ENCODE measurements at regions not wholly inside any gene's neighbourhood (a gene's known extent, or its start where the extent isn't known, plus 50 kb on each side); places are given as distances from the start of the nearest gene placed in this dataset.

- Mint-ChIP-seq H3K36me3 (ENCODE audit: insufficient read depth in 1 of 3, low read depth in 3 of 3) (no peaks in the 10 kb centered on the region), H3K27me3 (ENCODE audit: low read depth) (no peaks in the 10 kb centered on the region), H3K4me3 (no peak overlapping the region; a peak in 1 of 5 replicates), H3K4me1 (peaks cover 20 to 23% of the 10 kb centered on the region in 2 experiments), H3K9me3 (peaks cover 3 to 12% of the 10 kb centered on the region in 2 experiments), H3K27ac (peak overlapping the region in 1 of 3 experiments; percentile 86; a peak in 3 of 7 replicates)
- Histone ChIP-seq H3K27ac (ENCODE audit: insufficient read length, low read depth, low read length) (no peak overlapping the region), H2BK5ac (ENCODE audit: insufficient read length, low read length) (no peak overlapping the region), H4K5ac (ENCODE audit: insufficient read length, low read depth, low read length) (no peak overlapping the region), H3K9me3 (ENCODE audit: control insufficient read depth, low read depth, low read length) (no peaks in the 10 kb centered on the region), H2BK15ac (ENCODE audit: low read depth, low read length) (no peak overlapping the region), H2BK12ac (ENCODE audit: insufficient read length, low read depth, low read length) (no peak overlapping the region), H3K27me3 (ENCODE audit: insufficient read depth, low read length) (no peaks in the 10 kb centered on the region), H3K56ac (ENCODE audit: insufficient read length, low read depth, low read length) (no peak overlapping the region), H3K4ac (ENCODE audit: low read depth, low read length) (no peak overlapping the region), H3K79me1 (ENCODE audit: insufficient read depth, low read depth, low read length, poor library complexity, severe bottlenecking) (no peaks in the 10 kb centered on the region), H3K23me2 (ENCODE audit: insufficient read length, low read depth, low read length, poor library complexity, severe bottlenecking) (no peaks in the 10 kb centered on the region), H3T11ph (ENCODE audit: low read length) (no peak overlapping the region), H2BK120ac (ENCODE audit: low read depth, low read length, poor library complexity, severe bottlenecking) (no peak overlapping the region), H4K8ac (replicated peaks; ENCODE audit: insufficient read length, low read depth, low read length) (no peak overlapping the region), H2AFZ (ENCODE audit: low read length) (no peak overlapping the region), H3K4me2 (ENCODE audit: insufficient read depth, insufficient read length, low read length) (no peak overlapping the region), H3K14ac (ENCODE audit: insufficient read depth, low read length) (no peak overlapping the region), H3K4me1 (ENCODE audit: insufficient read depth, low read length) (no peaks in the 10 kb centered on the region; the same call in 1 of the 2 replicates), H3K18ac (ENCODE audit: insufficient read length, low read depth, low read length) (no peak overlapping the region), H3K79me2 (ENCODE audit: insufficient read depth, low read length) (no peaks in the 10 kb centered on the region), H3K23ac (ENCODE audit: insufficient read length, low read depth, low read length) (no peak overlapping the region), H4K20me1 (ENCODE audit: control insufficient read depth, insufficient read depth, insufficient read length) (no peaks in the 10 kb centered on the region), H2AK5ac (ENCODE audit: insufficient read length, low read length) (no peak overlapping the region), H2BK20ac (ENCODE audit: low read depth, low read length, poor library complexity, severe bottlenecking) (no peak overlapping the region), H4K91ac (ENCODE audit: insufficient read length, low read depth, low read length) (no peak overlapping the region), H3K9ac (ENCODE audit: extremely low read depth, insufficient read length, low read length) (no peak overlapping the region)
- WGBS (ENCODE audit: extremely low coverage, insufficient read length, low lambda C conversion rate), result no CpG with 5 or more reads among the region's 1 CpG
- no peak for DNase-seq
- TF ChIP-seq, protein P1, sequence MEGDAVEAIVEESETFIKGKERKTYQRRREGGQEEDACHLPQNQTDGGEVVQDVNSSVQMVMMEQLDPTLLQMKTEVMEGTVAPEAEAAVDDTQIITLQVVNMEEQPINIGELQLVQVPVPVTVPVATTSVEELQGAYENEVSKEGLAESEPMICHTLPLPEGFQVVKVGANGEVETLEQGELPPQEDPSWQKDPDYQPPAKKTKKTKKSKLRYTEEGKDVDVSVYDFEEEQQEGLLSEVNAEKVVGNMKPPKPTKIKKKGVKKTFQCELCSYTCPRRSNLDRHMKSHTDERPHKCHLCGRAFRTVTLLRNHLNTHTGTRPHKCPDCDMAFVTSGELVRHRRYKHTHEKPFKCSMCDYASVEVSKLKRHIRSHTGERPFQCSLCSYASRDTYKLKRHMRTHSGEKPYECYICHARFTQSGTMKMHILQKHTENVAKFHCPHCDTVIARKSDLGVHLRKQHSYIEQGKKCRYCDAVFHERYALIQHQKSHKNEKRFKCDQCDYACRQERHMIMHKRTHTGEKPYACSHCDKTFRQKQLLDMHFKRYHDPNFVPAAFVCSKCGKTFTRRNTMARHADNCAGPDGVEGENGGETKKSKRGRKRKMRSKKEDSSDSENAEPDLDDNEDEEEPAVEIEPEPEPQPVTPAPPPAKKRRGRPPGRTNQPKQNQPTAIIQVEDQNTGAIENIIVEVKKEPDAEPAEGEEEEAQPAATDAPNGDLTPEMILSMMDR (conservative IDR thresholded peaks at IDR 0.05), result no peak
Measured at GRCh38 chrX:22800806-22801205, 199.0 kb upstream of the DDX53 start.
